ENCODE measurements at regions not wholly inside any gene's neighbourhood (a gene's known extent, or its start where the extent isn't known, plus 50 kb on each side); places are given as distances from the start of the nearest gene placed in this dataset.
"Not testable (repeated sequence)": the region's sequence is repeated elsewhere in the genome, so short reads cannot be mapped to it uniquely, and the experiment has no call there.

DNA sequence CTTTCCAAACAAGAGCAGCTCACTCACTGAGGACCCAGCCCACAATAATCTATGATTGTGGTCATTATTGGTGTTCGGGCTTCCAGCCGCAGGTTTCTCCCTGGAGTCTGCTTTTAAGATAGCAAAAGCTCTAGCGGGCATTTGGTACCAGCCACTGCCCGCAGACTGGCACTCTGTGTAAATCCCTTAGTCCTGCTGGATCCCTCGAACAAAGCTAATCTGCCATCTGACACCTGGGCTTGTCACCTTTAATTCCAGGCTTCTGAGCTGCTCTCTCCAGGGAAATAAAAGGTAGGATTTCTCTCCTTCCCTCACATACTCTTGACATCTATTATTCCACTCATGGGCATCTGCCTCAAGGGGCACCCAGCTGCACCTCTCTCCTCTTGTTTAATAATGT, 158.7 kb downstream of the PDCD6IP start:
- DNase-seq: no peak

DNA sequence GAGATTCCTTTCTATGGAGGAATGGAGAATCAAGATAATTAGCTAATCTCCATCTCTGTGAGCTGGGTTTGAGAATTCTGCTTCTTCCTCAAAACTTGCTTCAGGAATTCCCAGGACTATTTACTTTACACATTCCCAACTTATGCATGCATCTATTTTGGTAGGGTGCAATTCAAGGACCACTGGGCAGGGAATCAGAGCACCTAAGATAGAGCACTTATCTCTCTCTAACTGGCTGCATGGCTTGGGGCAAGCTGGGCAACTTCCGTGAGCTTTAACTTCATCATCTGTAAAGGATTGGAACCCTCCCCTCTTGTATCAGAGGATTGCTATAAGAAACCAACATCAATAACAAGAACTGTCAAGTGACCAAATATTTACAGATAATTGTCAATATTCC, 160.2 kb downstream of the PDCD6IP start:
- DNase-seq: no peak

DNA sequence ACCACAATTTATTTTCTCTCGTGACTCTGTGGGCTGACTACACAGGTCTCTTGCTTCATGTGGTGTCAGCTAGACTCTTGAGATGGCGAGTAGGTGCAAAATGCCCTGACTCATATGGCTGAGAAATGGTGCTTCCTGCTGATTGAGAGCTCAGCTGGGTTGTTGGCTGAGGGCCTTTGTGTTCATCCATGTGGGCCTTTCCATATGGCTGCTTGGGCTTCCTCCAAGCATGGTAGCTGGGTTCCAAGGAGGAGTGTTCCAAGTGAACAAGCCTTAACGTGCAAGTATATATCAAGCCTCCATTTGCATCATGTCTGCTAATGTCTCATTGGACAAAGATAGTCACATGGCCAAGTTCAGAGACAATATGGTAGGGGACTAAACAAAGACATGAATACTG, 164.0 kb downstream of the PDCD6IP start:
- DNase-seq: no peak

DNA sequence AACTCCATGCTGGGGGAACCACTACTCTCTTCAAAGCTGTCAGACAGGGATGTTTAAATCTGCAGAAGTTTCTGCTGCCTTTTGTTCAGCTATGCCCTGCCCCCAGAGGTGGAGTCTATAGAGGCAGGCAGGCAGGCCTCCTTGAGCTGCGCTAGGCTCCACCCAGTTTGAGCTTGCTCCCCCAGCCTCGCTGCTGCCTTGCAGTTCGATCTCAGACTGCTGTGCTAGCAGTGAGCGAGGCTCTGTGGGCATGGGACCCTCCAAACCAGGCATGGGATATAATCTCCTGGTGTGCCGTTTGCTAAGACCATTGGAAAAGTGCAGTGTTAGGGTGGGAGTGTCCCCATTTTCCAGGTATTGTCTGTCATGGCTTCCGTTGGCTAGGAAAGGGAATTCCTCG, 171.8 kb downstream of the PDCD6IP start:
- not testable (repeated sequence) for DNase-seq

DNA sequence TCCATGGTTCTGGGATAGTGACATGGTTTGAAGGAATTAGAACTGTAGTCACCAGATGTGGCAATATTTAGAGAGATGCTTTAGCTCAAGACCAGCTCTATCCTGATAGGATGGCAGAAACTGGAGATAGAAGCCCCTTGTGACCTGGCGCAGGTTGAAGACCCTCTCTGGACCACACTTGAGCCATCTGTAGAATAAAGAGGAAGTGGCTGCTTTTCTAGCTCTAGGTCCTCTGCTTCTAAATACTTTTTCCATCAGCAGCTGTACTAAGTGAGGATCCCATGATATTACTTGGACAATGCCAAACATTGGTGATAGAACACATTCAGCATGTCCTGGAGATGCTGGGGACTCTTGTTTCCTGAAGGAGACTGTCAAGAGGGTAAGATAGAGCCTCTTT, 172.6 kb downstream of the PDCD6IP start:
- no peak for DNase-seq

DNA sequence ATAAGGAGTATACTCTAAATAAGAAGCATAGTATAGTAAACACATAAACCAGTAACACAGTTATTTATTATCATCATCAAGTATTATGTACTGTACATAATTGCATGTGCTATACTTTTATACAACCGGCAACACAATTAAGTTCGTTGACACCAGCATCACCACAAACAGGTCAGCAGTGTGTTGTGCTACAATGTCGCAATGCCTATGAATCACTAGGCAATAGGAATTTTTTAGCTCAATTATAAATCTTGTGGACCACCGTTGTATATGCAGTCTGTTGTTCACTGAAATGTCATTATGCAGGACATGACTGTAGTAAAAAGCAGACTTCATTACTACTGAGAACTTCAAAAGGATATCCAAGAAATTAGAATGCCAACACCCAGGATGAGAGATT, 177.0 kb downstream of the PDCD6IP start:
- DNase-seq: no peak

DNA sequence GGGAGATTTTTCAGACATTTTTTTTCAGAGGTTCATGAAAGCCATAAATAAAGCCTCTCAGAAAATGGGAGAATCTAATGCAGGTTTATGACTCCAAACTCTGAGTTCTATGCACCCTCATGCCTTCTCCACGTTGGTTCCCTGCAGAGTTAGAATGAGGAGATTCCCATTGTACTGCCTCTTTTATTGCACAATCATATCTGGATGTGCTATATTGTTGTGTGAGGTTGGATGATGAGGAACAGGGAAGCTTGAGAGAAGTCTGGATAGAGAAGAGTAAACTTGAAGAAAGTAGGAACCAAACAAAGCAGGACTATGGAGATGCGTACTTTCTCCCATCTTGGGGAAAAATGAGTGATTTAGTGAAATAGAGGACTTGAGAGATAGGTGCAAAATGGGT, 178.8 kb downstream of the PDCD6IP start:
- no peak for DNase-seq

DNA sequence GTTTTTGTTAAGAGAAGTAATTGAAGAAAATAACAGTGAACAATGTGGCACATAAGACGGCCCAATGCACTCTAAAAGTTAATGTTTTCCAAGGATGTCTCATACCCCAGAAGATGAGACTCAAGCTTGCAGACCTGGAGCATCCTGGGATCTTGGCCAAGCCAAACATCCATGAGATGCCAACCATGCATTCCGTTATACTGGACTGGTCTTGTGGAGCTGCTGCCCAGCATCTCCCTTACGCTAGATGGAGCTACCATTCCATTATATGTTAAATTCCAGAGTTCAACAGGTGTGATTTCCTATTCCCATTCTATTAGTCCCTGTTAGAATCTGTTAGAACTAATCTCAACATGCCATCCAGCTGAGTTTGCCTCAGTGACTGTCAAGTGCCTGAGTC, 181.8 kb downstream of the PDCD6IP start:
- DNase-seq: no peak

DNA sequence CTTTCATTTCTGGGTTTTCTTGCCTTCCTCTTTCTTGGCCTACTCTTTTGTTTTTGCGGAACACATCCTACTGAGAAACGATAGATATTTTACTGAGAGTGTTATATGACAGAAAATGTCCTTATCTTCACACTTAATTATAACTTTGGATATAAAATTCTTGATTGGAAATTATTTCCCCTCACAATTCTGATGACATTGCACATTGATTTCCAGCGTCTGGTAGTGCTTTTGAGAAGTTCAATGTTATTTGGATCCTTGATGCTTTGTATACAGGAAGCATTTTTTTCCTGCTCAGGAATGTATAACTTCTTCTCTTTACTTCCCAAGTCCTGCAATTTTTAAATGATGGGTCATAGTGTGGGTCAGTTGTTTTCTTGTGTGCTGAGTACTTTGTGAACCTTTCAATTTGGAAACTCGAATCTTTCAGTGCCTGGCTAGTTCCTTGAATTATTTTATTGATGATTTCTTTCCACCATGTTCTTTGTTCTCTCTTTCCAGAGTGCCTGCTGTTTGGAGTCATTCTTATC, 183.9 kb downstream of the PDCD6IP start:
- DNase-seq: no peak

DNA sequence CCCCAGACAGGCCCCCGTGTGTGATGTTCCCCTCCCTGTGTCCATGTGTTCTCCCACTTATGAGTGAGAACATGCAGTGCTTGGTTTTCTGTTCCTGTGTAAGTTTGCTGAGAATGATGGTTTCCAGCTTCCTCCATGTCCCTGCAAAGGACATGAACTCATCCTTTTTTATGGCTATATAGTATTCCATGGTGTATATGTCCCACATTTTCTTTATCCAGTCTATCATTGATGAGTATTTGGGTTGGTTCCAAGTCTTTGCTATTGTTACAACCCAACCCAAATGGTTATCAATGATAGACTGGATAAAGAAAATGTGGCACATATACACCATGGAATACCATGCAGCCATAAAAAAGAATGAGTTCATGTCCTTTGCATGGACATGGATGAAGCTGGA, 184.5 kb downstream of the PDCD6IP start:
- DNase-seq: not testable (repeated sequence)

DNA sequence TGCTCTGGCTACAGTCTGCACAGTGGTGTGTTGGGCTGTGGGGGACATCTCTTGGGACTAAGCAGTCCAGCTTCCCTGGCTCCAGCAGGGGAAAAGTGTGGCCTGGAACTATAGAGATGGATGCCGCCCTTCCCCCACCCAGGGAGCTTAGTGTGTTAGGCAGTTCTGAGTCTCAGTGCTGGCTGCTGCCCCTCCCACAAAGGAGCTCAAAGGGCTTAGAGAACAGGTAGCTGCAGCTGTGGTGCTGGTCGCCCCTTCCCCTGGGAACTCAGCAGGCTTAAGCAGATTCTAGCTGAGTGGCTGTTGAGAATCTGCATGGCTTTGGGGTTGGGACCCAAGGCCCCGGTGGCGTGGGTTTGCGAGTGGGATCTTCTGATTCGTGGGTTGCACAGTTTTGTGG, 190.8 kb downstream of the PDCD6IP start:
- no peak for DNase-seq

DNA sequence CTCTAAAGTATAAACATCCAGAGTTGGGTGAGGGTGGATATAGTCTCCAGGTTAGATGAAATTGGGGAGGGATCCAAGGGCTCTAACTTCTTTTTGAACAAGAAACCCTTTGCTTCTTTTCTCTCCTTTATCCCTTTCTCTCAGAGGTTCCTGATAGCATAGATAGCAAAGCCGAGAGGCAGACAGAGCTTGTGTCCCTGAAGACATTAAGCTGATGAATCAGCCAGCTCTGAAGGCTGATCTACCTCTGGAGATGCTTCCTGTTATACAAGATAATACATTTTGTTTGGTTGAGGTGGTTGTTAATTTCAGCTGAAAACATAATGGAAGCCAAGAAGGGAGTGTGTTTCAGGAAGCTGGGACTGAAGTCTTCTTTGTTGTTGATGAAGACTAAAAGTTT, 193.2 kb downstream of the PDCD6IP start:
- DNase-seq: no peak

DNA sequence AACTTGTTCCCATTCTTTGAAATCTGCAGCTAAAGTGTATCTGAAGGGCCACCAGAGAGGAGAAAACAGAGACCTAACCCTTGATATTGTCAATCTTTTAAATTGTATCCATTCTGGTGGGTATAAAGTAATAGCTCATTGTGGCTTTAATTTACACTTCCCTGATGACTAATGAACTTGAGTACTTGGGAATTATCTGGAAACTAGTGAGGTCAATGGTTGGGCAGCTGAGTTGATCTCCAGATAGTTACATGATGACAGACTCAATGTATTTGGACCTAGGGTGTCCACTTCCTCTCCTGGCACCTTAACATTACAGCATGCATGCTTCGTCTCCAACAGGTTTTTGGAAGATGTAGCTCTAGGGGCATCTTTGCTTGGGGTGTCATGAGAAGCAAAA, 195.2 kb downstream of the PDCD6IP start:
- DNase-seq: no peak

DNA sequence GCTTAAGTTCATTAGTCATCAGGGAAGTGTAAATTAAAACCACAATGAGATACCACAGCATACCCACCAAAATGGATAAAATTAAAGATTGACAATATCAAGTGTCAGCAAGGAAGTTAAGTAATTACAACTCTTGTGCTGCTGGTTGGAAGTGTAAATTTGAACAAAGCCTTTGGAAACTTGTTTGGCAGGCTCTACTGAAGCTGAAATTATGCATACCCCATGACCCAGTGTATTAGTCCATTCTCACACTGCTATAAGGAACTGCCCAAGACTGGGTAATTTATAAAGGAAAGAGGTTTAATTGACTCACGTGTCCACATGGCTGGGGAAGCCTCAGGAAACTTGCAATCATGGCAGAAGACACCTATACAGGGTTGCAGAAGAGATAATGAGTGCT, 196.1 kb downstream of the PDCD6IP start:
- no peak for DNase-seq

DNA sequence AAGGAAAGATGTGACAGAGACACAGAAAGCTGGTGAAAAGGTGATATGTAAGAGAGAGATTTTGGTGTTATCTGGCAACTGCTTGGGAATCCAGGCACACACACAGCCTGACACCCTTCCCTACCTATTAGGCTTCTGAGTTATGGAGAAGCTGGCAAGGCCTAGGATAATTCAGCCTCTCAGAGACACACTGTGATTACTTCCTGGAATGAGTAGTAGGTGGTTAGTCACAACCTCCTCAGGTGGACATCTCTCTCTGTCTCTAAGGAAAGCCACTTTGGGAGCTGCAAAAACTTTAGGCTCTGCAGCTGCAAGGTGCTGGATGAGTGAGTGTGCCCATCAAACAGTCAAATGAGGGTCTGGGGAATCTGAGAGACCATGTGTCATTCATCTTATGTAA, 201.9 kb downstream of the PDCD6IP start:
- no peak for DNase-seq

DNA sequence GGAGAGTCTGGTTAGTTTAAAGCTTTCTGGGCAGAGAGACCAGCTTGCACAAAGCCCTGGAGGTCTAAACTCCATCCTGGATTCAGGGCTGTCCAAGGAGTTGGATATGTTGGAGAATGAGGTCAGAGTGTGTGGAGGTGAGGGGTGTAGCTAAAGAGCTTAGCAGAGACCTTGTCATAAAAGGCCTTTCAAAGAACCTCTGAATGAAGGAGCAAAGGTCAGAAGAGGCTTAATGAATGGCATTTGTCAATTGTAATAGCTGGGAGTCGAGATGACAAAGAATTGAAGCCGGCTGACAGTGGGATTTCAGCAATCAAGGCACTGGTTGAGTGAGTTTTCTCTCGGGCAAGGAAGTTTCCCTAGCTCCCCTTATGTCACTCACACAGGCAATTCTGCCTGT, 202.6 kb downstream of the PDCD6IP start:
- no peak for DNase-seq

DNA sequence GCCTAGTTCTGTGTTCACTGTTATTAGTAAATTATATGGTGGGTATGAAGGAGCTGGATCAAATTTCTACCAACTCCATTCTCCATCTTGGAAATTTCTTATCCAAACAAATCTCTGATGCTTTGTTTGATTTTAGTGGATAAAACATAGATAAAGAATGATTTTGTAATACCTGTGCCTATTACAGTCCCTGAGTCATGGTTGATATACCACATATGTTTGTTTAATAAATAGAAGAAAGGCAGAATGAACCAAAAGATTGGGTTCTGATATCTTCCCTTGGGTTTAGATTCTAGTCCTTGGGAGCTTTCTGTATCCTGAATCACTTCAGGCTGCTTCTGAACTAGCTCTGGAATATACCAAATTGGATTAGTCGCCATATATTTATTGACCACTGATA, 203.6 kb downstream of the PDCD6IP start:
- no peak for DNase-seq

DNA sequence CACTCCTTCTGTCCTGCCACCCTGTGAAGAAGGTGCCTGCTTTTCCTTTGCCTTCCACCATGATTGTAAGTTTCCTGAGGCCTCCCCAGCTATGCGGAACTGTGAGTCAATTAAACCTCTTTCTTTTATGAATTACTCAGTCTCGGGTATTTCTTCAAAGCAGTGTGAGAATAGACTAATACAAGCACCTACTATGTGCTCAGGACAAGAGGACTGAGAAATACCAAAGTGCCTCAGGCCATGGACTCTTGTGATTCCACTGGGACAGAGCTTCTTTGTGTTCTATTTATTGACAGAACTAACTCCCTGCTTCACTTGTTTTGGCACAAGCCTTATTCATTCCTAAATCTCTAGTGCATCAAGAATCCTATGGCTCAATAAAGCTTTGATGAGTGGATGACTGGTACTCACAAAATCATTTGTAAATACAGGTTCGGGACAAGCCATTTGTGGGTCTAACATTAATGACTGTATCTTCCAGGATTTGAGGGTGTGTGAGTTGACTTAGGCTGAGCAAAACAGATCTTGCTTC, 204.2 kb downstream of the PDCD6IP start:
- DNase-seq: no peak

DNA sequence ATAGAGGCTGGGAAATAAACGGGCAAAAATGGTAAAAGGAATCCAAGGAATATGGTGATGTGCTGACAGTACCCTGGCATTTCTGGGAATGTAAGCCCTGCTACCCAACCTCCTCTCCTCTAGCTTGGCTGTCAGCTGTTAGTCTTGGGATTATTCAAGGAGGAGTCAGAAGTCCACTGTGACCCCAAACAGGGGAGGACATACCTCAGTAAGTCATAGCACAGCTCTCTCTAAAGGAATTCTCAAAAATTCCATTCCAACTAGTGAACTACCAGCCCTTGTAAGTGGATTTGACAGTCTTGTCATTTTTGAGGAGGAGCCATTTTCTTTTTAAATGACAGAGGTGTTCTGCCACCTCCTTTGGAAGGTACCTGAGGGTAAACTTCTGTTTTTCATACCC, 207.5 kb downstream of the PDCD6IP start:
- DNase-seq: no peak

DNA sequence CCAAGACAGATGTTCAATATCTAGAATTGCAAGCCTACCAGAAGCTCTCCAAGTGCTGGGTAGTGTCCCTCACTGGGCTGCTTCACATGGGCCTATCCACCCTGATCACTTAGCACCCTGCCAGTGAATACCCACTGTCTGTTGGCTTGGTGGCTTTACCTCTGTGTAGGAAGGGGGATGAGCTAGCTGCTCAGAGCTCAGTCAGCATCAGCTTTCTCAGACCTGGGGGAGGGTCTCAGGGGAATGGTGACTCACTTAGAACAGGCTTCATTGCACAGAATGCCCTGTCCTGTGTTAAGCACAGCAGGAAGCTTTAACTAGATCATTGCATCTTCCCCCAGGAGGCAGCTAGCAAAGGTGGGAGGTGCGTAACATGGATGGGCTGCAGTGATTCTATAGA, 209.8 kb downstream of the PDCD6IP start:
- DNase-seq: no peak

DNA sequence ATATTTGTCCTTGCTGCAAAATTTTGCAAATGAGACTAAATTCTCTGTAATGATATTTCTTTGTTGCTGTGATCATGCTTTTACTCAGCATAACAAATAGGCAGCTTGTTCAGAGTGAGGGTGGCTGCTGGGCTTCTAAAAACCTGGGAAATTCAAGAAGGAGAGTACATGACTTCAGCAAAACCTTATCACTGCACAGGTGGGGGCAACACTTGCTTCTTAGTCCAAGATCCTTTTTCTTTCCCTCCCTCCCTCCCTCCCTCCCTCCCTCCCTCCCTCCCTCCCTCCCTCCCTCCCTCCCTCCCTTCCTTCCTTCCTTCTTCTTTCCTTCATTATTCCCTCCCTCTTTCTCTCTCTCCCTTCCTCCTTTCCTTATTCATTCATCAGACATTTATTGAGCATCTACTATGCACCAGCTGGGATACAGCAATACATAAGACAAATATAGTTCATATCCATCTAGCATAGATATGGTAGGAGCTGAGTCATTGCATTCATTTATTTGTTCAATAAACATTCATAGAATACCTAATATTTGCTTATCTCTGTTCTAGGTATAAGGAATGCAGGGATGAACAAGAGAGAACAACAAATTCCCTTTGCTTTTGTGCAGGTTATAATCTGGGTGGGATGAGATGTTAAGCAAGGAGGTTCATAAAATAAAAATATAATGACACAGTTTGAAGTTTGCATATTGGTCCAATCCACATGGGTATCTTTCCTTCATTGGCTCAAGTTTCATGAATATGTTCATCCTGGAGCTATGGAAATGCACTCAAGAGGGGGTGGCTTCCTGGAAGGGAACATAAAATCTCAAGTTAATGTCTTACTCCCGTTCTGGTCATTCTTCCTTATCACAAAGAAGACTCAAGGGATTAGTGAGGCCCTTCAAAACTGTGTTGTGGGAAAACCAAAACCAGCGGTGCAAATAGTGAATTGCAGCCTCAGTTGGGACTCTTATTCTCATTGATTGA, 210.7 kb downstream of the PDCD6IP start:
- DNase-seq: no peak

DNA sequence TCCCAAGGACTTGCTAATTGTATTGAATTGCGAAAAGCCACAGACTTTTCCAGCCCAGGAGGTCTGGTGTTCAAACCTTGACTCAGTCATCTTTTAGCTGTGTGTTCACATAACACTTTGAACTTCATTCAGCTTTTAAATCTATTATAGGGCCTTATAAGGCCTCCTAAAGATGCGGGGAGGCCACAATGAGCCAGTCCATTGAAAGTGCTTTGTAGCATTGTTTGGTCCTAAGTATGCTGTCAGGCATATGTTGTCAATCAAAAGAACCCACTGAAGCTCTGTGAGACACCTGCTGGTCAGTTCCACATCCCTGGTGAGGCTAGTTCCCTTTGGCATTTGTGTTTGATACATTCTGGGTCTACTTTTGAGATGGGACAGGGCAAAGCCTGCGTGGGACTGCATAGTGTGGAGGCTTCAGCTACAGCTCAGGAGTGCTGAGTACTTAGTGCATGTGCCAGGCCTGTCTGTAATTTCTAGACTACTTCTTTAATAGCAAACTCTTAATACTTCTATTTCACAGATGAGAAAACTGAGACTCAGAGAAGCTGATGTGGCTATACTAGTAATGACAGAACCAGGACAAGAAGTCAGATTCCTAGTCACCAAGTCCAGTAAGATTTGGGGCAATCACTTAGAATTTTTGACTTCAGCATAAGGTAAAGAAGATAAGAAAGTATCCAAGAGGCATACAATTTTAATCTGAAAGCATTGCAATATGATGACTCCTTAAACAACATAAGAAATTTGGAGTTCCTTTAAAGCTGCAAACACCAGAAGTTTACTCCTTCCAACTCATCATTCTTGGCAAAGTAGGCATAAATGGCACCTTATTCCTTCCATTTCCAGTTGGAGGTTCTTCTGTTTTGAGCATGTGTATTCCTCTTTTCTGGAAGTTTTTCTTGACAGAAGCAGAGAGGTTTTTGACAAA, 213.0 kb downstream of the PDCD6IP start:
- no peak for DNase-seq

DNA sequence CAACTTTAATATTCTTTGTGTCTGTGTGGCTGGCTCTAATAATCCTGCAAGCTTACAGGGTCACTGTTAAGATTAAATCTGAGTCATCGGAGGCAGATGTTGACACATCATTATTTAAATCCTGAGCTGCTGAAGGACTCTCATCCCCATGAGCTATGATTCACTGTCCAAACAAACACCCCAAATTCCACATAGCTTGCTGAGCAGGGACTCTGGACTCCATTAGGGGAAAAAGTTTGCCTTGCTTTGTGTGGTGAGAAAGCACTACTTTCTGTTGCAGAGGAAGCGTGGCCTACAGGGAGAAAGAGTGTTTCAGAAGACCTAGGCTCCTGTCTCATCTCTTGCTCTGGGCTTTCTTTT, 213.7 kb downstream of the PDCD6IP start:
- DNase-seq: no peak
